GM21825 (cell line): ENCODE measurements at regions not wholly inside any gene's neighbourhood (a gene's known extent, or its start where the extent isn't known, plus 50 kb on each side); places are given as distances from the start of the nearest gene placed in this dataset.

Source experiments
- ATAC-seq: cut with Tn5 transposase; IDR thresholded peaks from one replicate; pipeline ENCODE4 v1.9.1; 2021; ENCODE audit warnings: mild to moderate bottlenecking, moderate library complexity; ENCODE audit not compliant: unreplicated experiment

- ATAC-seq, result no peak
Measured at GRCh38 chr3:152095472-152095871, 173.3 kb upstream of the MBNL1 start.

GRCh38 chr3:152096280-152096906 is 172.3 kb upstream of the MBNL1 start:
- no peak for ATAC-seq

DNA sequence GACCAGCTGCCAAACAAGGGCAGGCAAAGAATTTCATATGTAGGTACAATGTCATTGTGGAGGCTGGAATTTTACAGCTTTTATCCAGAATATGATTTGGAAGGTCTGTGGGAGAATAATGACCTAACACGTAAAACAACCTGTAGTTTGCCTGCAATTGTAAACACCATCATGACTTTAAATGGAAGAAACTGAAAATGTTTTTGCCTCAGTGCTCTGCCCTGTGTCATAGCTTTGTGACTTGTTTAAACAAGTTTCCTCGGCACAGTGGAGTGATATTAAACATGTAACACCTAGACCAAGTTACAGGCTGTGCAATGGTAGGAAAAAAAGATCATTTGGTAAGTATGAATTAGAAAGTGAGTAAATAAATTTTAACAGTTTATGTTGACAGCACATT is 171.6 kb upstream of the MBNL1 start:
- ATAC-seq, result no peak

DNA sequence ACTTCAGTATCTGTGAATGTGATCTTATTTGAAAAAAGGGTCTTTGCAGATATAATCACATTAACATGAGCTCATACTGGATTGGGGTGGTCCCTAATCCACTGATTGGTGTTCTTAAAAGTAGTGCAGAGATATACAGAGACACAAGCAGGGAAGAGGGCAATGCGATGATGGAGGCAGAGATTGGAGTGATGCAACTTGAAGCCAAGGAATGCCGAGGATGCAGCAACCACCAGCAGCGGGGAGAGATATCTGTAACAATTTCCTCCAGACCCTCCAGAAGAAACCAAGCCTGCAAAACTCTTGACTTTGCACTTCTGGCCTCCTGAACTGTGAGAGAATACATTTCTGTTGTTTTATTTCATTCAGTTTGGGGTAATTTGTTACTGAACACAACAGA is 171.0 kb upstream of the MBNL1 start:
- no peak for ATAC-seq

- peak; percentile 98 for ATAC-seq
Measured at GRCh38 chr3:152100491-152101132, 168.1 kb upstream of the MBNL1 start.

GRCh38 chr3:152102410-152102809 is 166.3 kb upstream of the MBNL1 start:
- no peak for ATAC-seq

DNA sequence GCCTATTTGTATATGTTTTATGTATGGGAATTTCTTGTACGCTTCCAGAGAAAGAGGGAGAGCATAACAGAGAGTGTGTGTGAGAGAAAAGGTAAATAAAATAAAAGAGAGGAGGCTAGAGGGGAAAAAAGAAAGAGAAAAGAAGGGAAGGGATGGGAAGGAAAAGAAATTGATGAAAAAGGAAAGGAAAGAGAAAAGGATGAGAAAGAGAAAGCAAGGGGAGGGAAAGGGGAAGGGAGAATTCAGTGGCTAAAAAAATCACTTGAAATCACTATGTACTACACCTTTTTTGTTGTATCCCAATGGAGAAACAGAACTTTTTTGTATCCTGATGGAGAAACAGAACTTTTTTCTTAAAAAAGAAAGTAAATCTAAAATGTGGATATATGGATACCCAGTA is 165.5 kb upstream of the MBNL1 start:
- ATAC-seq, result no peak

- no peak for ATAC-seq
Measured at GRCh38 chr3:152104847-152105415, 163.8 kb upstream of the MBNL1 start.

DNA sequence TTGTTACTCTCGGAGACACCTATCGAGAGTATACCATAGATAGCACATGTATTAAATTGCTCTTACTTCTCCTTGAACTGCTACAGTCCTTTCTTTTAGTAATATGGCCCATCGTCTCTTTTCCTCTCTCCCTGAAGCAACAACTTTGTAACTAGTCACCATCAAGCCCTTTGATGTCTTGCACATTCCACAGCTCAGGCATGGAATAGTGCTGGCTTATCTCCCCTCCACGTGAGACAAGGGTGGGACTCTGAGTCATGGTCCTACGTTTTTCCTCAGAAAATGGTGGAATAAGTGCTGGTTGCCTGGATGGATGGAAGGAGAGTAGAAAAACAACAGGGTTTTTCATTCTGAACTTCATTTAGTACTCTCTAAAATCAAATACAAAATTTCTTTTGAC is 163.3 kb upstream of the MBNL1 start:
- no peak for ATAC-seq

DNA sequence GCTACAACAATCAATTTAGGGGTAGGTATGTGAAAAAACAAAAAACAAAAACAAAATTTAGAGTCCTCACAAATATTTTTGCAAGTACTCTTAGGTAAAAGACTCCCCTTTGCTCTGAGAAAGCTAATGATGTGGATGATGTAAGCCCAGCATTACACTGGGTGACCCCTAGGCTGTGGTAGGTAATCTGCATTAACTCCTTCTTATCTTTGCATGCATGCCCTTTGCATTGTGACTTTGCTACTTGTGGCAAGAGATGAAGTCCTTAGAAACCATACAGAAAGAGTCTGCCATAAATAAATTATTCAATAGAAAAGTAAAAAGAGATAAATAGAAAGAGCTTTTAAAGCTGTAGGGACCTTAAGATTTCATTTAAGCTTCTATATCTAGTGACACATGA is 159.7 kb upstream of the MBNL1 start:
- no peak for ATAC-seq

- ATAC-seq, result no peak
Measured at GRCh38 chr3:152113413-152113812, 155.3 kb upstream of the MBNL1 start.

DNA sequence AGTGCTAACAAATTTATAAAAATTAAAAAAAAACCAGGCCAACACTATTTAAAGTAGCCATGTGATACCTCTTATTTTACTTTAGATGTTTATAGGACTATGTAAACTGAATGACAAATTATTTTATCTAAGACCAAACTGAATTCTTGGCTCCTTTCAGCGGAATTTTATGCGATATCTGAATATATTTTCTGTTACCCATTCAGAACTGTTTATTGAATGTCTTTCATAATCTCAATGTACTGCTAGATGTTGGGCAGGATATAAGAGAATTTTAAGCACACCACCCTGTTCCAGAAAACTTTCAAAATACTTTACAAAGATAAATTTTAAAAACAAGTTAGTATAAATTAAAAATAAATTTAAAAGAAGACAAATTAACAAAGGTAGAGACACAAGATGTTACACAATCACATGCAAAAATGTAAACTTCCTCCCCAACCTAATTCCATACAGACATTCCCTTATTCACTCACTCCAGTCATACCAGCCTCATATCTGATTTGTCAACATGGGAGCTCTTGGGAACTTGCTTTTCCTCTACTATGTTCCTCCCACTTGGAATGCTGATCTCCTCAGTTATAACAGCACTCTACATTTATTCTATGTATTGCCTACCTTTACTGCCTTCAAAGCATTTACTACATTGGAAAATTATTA is 154.6 kb upstream of the MBNL1 start:
- no peak for ATAC-seq

GRCh38 chr3:152120601-152121269 is 148.0 kb upstream of the MBNL1 start:
- no peak for ATAC-seq

GRCh38 chr3:152121270-152121636 is 147.5 kb upstream of the MBNL1 start:
- no peak for ATAC-seq

- ATAC-seq, result no peak
Measured at GRCh38 chr3:152122851-152123250, 145.9 kb upstream of the MBNL1 start.

DNA sequence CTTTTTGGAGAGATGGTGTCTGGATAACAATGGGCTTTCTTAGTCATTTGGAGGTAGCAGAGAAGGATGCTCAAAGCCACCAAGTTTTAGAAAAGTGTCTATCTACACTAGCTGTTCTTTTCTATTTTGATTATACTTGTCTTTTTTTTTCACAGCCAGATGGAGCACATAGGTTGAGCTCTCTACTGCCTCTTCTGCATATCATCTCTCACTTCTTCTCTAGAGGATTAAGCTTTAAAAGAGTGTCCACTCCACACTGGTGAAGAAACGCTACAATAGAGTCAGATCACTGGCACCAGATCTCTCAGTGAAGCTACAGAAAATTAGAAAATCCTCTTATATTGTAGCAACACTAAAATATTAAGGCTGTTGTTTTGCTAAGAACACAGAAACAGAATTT is 145.3 kb upstream of the MBNL1 start:
- ATAC-seq, result no peak

GRCh38 chr3:152126260-152126659 is 142.5 kb upstream of the MBNL1 start:
- ATAC-seq, result no peak

GRCh38 chr3:152127058-152127457 is 141.7 kb upstream of the MBNL1 start:
- ATAC-seq, result peak; percentile 99

DNA sequence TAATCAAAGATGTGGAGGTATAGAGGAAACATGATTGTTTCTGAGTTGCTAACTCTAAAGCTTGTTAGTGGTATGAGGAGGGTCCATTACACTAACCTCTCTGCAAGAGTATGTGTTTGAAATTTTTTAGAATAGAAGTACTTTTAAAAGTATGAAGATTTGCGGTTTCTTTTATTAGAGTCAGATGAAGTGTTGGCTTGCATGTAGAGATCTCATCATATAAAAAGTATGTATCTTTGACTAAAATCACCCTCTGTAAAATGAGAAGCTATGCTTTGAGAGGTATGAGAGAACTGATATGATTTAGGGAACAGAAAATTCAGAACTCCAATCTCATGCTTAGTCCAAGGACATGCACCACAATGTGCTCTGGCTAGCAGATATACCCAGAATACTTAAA is 140.4 kb upstream of the MBNL1 start:
- ATAC-seq, result no peak

- no peak for ATAC-seq
Measured at GRCh38 chr3:152139651-152140050, 129.1 kb upstream of the MBNL1 start.

DNA sequence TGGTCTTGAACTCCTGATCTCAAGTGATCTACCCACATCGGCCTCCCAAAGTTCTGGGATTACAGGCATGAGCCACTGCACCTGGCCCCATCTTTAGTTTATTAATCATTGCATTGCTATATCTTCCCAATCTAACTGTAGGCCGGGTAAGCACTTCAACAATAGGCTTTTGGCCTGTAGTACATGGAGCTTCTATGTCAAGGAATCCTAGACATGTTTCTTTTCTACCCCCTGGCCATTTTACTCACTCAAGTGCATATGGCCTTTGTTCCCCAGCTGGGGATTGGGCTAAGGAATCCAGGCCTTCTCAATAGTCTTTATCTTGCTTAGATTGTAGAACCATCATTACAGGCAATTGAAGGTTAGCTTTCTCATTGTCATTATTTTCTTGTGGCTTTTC is 122.3 kb upstream of the MBNL1 start:
- no peak for ATAC-seq

GRCh38 chr3:152147748-152148147 is 121.0 kb upstream of the MBNL1 start:
- no peak for ATAC-seq
